GM18519 (cell line): ENCODE measurements at regions not wholly inside any gene's neighbourhood (a gene's known extent, or its start where the extent isn't known, plus 50 kb on each side); places are given as distances from the start of the nearest gene placed in this dataset.

ENCODE experiments used
- ATAC-seq: cut with Tn5 transposase; IDR thresholded peaks from one replicate; pipeline ENCODE4 v1.9.1; 2021; ENCODE audit warnings: mild to moderate bottlenecking, moderate library complexity; ENCODE audit not compliant: unreplicated experiment, low FRiP score

DNA sequence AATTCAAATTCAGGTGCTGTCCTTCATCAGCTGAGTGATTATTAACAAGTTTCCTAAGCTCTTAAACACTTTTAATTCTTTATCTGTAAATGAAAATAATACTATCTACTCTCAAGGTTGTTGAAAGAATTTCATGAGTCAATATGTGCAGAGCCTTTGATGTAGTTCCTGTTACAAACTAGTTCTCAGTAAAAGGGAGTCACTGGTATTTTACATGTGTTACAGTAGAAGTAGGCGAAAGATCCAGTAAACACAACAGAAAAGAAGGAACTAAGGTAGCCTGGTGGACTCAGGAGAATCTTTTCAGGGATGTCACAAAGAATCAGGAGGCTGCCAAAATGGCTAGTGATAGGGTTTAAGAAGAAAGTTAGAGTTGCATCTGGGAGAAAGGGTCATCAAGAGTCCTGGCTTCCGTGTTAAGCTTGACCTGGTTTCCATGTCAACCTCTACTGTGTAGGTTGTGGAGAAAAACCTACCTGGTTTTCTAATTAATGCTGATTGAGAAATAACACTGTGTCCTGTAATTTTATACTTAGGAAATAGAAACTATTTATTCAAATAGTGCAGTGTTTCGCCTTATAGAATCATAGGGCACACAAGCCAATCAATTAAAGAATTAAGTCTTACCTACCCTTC, 58.3 kb upstream of the TRIB2 start:
- no peak for ATAC-seq

DNA sequence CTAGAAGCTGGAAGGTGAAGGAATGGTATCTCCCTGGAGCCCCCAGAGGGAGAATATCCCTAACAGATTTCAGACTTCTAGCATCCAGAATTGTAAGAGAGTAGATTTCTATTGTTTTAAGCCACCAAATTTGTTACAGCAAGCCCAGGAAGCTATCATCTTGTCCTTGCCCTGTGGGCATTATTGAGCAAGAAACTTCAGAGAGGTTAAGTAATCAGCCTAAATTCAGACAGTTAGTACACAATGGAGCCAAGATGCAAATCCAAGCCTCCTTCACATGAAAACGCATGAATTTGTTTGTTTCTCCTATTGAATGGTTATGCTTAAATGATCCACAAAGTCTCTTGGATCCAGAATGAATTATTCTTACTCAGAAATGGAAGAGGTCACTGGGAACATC, 55.2 kb upstream of the TRIB2 start:
- ATAC-seq = no peak

DNA sequence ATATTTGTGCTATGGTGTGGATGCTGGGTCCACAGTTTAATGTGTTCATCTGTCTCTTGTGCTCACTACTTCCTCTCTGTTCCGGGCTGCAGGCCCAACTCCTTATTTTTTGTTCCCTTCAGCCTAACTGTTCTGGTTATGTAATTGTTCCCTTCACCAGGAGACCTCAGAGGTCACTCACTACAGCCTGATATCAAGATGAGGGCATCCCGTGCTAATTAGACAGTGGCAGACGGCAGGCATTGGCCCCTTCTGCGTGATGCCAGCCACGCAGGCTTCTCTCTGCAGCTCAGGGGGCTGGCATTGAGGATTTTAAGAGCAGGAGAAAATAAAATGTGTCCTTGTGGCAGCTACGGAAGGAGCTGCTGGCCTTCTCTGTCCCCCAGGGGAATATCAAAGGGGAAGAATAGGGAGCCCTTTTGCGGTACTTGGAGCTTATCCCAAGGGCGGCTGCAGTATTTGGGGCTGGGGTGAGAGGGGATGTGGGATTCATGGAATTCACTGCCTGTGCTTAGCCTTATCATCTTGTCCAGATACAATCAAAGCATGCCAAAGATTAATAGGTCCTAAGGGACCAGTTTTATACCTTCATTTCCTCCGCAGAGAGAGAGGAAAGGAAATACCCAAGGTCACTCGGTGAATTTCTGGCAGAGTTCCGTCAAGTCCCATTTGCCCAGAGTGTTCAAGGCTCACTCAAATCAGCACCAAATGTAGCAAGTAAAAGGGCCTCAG, 53.3 kb upstream of the TRIB2 start:
- ATAC-seq = no peak

DNA sequence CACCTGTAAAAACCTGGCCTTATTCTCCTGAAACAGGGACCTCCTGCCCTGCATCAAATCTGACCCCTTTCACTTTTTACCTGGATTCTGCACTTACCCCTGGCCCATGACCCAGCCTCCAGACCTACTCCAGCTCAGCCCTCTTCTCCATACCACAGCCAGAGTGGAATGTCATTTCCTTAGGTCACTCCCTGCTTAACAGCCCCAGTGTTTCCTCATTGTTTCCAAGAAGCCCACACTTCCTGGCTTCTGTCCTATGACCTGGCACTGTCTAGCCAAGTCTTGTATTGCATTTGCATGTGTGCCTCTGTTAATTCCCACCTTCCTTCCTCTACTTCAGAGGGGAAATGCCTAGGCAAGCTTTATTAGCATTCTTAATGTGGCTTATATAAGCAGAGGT, 51.4 kb upstream of the TRIB2 start:
- ATAC-seq = no peak

DNA sequence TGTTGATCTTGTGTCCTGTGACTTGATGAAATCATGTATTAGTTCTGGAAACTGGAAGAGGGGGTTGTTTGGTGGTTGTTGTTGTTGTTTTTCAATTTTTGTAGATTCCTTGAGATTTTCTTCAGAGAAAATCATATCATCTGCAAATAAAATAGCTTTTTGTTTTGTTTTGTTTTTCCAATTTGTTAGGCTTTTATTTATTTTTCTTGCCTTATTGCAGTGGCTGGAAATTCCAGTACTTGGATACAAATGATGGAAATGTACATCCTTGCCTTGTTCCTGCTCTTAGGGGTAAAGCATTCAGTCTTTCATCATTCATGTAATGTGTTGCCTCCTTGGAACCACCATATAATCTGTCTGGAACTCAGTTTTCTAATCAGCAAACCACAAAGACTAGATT, 50.3 kb upstream of the TRIB2 start:
- no peak for ATAC-seq
